GM12874 (cell line): ENCODE measurements at regions not wholly inside any gene's neighbourhood (a gene's known extent, or its start where the extent isn't known, plus 50 kb on each side); places are given as distances from the start of the nearest gene placed in this dataset.

Source experiments
- TF ChIP-seq, protein P1 (sequence below): IDR thresholded peaks from 2 replicates; pipeline ENCODE4 v1.5.1; 2011; ENCODE audit warnings: low read depth, mild to moderate bottlenecking, control low read depth, low read length, moderate library complexity; ENCODE audit not compliant: insufficient read depth

- TF ChIP-seq, protein P1, sequence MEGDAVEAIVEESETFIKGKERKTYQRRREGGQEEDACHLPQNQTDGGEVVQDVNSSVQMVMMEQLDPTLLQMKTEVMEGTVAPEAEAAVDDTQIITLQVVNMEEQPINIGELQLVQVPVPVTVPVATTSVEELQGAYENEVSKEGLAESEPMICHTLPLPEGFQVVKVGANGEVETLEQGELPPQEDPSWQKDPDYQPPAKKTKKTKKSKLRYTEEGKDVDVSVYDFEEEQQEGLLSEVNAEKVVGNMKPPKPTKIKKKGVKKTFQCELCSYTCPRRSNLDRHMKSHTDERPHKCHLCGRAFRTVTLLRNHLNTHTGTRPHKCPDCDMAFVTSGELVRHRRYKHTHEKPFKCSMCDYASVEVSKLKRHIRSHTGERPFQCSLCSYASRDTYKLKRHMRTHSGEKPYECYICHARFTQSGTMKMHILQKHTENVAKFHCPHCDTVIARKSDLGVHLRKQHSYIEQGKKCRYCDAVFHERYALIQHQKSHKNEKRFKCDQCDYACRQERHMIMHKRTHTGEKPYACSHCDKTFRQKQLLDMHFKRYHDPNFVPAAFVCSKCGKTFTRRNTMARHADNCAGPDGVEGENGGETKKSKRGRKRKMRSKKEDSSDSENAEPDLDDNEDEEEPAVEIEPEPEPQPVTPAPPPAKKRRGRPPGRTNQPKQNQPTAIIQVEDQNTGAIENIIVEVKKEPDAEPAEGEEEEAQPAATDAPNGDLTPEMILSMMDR: no peak
Measured at GRCh38 chr3:176302271-176302670, 895.0 kb downstream of the TBL1XR1 start.

DNA sequence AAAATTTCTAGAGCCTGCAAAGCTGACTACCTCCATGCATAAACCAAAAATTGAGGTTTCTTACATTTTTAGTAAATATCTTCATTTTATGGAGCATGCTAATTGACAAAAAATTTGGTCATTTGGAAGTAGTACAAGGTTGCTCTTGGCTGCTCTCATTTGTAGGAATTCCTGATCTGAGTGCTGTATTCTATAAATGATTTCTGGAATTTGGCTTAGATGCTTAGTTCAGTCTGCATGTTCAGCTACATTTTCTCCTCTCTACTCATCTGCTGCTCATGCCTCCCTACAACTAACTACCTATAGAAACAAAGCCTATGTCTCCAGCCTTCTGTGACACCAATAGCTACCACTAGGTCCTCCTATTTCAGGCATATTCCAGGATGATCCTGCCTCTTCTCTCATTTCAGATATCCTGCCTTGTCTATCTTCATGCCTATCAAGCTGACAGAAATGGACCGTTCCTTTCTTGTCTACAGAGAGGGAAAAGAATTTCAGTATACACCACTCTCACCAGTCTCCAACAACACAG is 901.1 kb downstream of the TBL1XR1 start:
- TF ChIP-seq, protein P1: no peak

GRCh38 chr3:176293276-176293675 is 904.0 kb downstream of the TBL1XR1 start:
- TF ChIP-seq, protein P1: no peak

- TF ChIP-seq, protein P1: no peak
Measured at GRCh38 chr3:176286476-176287085, 910.7 kb downstream of the TBL1XR1 start.

DNA sequence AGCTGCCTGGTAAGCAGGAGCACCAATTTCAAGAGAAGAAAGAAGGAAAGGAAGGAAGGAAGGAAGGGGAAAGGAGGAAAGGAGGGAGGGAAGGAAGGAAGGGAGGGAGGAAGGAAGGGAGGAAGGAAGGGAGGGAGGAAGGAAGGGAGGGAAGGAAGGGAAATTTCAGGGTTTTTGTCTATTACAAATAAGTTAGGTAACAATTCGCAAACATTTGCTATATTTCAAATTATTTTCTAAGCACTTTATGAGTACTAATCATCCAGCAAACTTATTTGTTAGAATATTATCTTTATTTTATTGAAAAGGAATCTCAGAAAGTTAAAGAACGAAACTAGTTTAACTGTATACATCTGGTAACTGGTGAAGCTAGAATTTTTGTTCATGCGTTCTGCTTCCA is 921.7 kb downstream of the TBL1XR1 start:
- TF ChIP-seq, protein P1: no peak

DNA sequence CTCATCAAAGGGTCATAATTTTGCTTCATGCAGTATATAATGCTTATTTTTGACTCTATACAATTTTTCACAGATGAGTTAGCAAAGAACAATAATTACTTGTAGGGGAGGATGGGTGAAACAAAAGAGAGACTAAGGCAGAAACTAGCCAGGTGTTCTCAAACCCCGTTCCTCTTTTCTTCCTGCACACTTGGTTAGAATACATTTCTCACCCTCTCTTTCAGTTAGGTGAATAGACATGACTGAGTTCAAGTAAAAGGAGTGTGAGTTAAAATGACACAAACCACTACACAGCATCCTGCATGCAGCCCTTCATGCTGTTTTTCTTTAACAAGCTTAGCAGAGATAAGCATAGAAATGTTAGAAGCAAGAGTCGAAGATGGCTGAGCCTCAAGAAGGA is 922.2 kb downstream of the TBL1XR1 start:
- TF ChIP-seq, protein P1: no peak

GRCh38 chr3:176274161-176274560 is 923.1 kb downstream of the TBL1XR1 start:
- TF ChIP-seq, protein P1: no peak

DNA sequence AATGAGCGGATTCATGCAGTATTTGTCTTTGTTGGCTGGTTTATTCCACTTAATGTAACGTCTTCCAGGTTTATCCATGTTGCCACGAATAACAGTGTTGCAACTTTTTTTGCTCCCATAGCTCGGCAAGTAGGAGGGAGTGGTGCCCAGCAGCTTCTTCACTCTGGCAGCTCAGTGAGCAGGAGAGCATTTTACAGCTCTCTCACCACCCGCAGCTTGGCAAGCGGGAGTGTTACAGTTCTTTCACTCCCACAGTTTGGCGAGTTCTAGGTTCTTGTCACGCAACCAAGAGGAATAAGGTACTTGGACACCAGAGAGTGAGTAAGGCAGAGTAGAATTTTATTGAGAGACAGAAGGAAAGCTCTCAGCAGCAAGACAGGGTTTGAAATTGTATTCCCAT is 935.2 kb downstream of the TBL1XR1 start:
- TF ChIP-seq, protein P1: no peak
